SK-N-MC (cell line): ENCODE measurements at regions not wholly inside any gene's neighbourhood (a gene's known extent, or its start where the extent isn't known, plus 50 kb on each side); places are given as distances from the start of the nearest gene placed in this dataset.

Source experiments
- EZH2 ChIP-seq: fragments of 200-600 bp; sonication (generic); IDR thresholded peaks from one replicate; pipeline ENCODE4 v1.6.1; 2017; ENCODE audit warnings: antibody characterized with exemption
- FOXP2 ChIP-seq: optimal IDR thresholded peaks from 2 replicates; pipeline ENCODE3; 2011; ENCODE audit warnings: mild to moderate bottlenecking, moderate library complexity; ENCODE audit not compliant: insufficient read depth; ENCODE audit errors: extremely low read length, control extremely low read depth
- POLR2AphosphoS5 ChIP-seq: IDR thresholded peaks from 2 replicates; pipeline ENCODE4 v1.6.1; 2012; ENCODE audit warnings: mild to moderate bottlenecking, low read depth, low read length, borderline replicate concordance

GRCh38 chr5:139745800-139746690 lies 49.6 kb upstream of the PSD2 start:
- TF ChIP-seq POLR2AphosphoS5 (peak; percentile 65; the same call in 1 of the 2 replicates), FOXP2 (no peak), EZH2 (no peak)
